K562 (cell line): ENCODE measurements at regions not wholly inside any gene's neighbourhood (a gene's known extent, or its start where the extent isn't known, plus 50 kb on each side); places are given as distances from the start of the nearest gene placed in this dataset.

Experiments used
- ELF4 ChIP-seq: fragments of 450-650 bp; formaldehyde crosslinking; IDR thresholded peaks from 2 replicates; pipeline ENCODE4 v1.4.0; 2022; ENCODE audit warnings: missing genetic modification characterization
- FOXM1 ChIP-seq, 2 experiments: fragments of 450-650 bp in 1 of 2; sonication (generic) in 1 of 2; formaldehyde crosslinking in 1 of 2; IDR thresholded peaks; 2 replicates each; pipeline versions ENCODE4 v1.6.1 to v1.9.0; 2017 to 2022; ENCODE audit warnings: low read depth in 2 of 2, mild to moderate bottlenecking in 2 of 2, missing genetic modification reagents in 1 of 2, moderate library complexity in 1 of 2
- HMGXB4 ChIP-seq: sonication (generic); formaldehyde crosslinking; IDR thresholded peaks from 2 replicates; pipeline ENCODE4 v1.8.1; 2023; ENCODE audit warnings: mild to moderate bottlenecking, missing genetic modification reagents
- KLF16 ChIP-seq: IDR thresholded peaks from 2 replicates; pipeline ENCODE4 v1.6.1; 2016; ENCODE audit warnings: antibody characterized with exemption
- MAX ChIP-seq: sonication (generic); formaldehyde crosslinking; IDR thresholded peaks from 2 replicates; pipeline ENCODE4 v1.9.0; 2022; ENCODE audit warnings: mild to moderate bottlenecking, missing genetic modification reagents
- NCOA1 ChIP-seq: fragments of 450-650 bp; IDR thresholded peaks from 2 replicates; pipeline ENCODE4 v1.6.1; 2016; ENCODE audit warnings: low read depth
- TARDBP ChIP-seq: fragments of 450-650 bp; IDR thresholded peaks from 2 replicates; pipeline ENCODE4 v1.6.1; 2016
- TEAD4 ChIP-seq, 2 experiments: sonication (generic) in 1 of 2; formaldehyde crosslinking in 1 of 2; IDR thresholded peaks; 2 replicates each; pipeline versions ENCODE4 v1.6.1 to v1.8.0; 2012 to 2022; ENCODE audit warnings: borderline replicate concordance in 1 of 2, inconsistent platforms in 1 of 2, low read length in 1 of 2, mild to moderate bottlenecking in 1 of 2, missing genetic modification reagents in 1 of 2
- ZBTB1 ChIP-seq: sonication (generic); formaldehyde crosslinking; IDR thresholded peaks from 2 replicates; pipeline ENCODE4 v1.8.1; 2023; ENCODE audit warnings: missing genetic modification reagents, low read depth, mild to moderate bottlenecking, borderline replicate concordance
- ZNF12 ChIP-seq: sonication (generic); formaldehyde crosslinking; IDR thresholded peaks from 2 replicates; pipeline ENCODE4 v1.4.0; 2020; ENCODE audit warnings: mild to moderate bottlenecking, missing genetic modification reagents
- TF ChIP-seq, protein P1 (sequence below), 3 experiments: IDR thresholded peaks in 2 of 3; conservative IDR thresholded peaks in 1 of 3; 2 replicates each; pipeline ENCODE4 v1.5.1; 2011 to 2012; ENCODE audit warnings: low read length in 3 of 3, mild to moderate bottlenecking in 3 of 3, control low read depth in 2 of 3, improper control_type of control experiment in 1 of 3, inconsistent platforms in 1 of 3, low read depth in 1 of 3, mixed read lengths in 1 of 3, moderate library complexity in 1 of 3; ENCODE audit not compliant: insufficient read depth in 2 of 3
- TF ChIP-seq, protein P2 (sequence below): fragments of 450-650 bp; conservative IDR thresholded peaks from 2 replicates; pipeline ENCODE4 v1.6.1; 2016; ENCODE audit warnings: missing genetic modification characterization, low read depth, mild to moderate bottlenecking, missing compliant biosample characterization, moderate library complexity

DNA sequence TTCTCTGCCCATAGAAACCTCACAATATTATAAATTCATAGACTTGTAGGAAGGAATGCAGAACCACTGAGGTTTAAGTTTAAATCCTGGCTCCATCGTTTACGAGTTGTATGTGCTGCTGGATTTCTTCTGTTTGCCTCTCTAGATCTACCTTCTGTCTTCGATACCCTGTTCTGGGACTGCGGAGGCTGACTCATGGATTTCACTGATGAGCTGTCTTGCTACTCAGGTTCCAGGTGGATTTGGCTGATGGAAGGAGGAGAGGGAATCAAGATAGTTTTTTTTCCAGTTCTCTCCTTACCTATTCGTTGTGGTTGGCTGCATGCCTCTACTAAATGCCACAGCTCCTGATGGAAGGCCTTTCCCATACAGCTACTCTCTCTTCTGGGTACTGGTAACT, 375.8 kb downstream of the REEP3 start:
- TF ChIP-seq HMGXB4 (CRISPR knock-in tag): no peak
- TF ChIP-seq, protein P1, sequence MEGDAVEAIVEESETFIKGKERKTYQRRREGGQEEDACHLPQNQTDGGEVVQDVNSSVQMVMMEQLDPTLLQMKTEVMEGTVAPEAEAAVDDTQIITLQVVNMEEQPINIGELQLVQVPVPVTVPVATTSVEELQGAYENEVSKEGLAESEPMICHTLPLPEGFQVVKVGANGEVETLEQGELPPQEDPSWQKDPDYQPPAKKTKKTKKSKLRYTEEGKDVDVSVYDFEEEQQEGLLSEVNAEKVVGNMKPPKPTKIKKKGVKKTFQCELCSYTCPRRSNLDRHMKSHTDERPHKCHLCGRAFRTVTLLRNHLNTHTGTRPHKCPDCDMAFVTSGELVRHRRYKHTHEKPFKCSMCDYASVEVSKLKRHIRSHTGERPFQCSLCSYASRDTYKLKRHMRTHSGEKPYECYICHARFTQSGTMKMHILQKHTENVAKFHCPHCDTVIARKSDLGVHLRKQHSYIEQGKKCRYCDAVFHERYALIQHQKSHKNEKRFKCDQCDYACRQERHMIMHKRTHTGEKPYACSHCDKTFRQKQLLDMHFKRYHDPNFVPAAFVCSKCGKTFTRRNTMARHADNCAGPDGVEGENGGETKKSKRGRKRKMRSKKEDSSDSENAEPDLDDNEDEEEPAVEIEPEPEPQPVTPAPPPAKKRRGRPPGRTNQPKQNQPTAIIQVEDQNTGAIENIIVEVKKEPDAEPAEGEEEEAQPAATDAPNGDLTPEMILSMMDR (IDR thresholded peaks at IDR 0.05 in 2 of 3, conservative IDR thresholded peaks at IDR 0.05 in 1 of 3; ENCODE audit: insufficient read depth in 2 of 3, low read depth in 1 of 3, low read length in 3 of 3): no peak
- no peak for TF ChIP-seq ZBTB1 (CRISPR knock-in tag)
- TF ChIP-seq ZNF12 (CRISPR knock-in tag): no peak
- no peak for TF ChIP-seq TEAD4 (IDR thresholded peaks at IDR 0.05; ENCODE audit: low read length)
- TF ChIP-seq TEAD4 (CRISPR knock-in tag; IDR thresholded peaks at IDR 0.05; ENCODE audit: borderline replicate concordance): no peak
- TF ChIP-seq MAX (CRISPR knock-in tag): no peak
- no peak for TF ChIP-seq FOXM1 (IDR thresholded peaks at IDR 0.05; ENCODE audit: low read depth)
- TF ChIP-seq FOXM1 (CRISPR knock-in tag; IDR thresholded peaks at IDR 0.05; ENCODE audit: low read depth): no peak
- TF ChIP-seq, protein P2, sequence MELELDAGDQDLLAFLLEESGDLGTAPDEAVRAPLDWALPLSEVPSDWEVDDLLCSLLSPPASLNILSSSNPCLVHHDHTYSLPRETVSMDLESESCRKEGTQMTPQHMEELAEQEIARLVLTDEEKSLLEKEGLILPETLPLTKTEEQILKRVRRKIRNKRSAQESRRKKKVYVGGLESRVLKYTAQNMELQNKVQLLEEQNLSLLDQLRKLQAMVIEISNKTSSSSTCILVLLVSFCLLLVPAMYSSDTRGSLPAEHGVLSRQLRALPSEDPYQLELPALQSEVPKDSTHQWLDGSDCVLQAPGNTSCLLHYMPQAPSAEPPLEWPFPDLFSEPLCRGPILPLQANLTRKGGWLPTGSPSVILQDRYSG: no peak
- no peak for TF ChIP-seq NCOA1
- no peak for TF ChIP-seq KLF16
- TF ChIP-seq TARDBP: no peak
- no peak for TF ChIP-seq ELF4 (CRISPR knock-in tag)
